Progenitor cell of endocrine pancreas (in vitro differentiated cells): ENCODE measurements at regions not wholly inside any gene's neighbourhood (a gene's known extent, or its start where the extent isn't known, plus 50 kb on each side); places are given as distances from the start of the nearest gene placed in this dataset.

Experiments used
- DNase-seq: peaks from one replicate; pipeline ENCODE4 v3.0.0; 2021; ENCODE audit warnings: low spot score; ENCODE audit not compliant: unreplicated experiment
- H3K27ac Mint-ChIP-seq: 2 replicates; pipeline ENCODE4 v1.8.0; 2021; ENCODE audit warnings: mild to moderate bottlenecking, moderate library complexity, mixed read lengths
- H3K27me3 Mint-ChIP-seq: 2 replicates; pipeline ENCODE4 v1.8.0; 2021; ENCODE audit warnings: mixed read lengths
- H3K36me3 Mint-ChIP-seq: 2 replicates; pipeline ENCODE4 v1.8.0; 2022; ENCODE audit warnings: mixed read lengths; ENCODE audit not compliant: insufficient read depth
- H3K4me1 Mint-ChIP-seq: 2 replicates; pipeline ENCODE4 v1.8.0; 2021; ENCODE audit warnings: low read depth, mixed read lengths
- H3K4me3 Mint-ChIP-seq: 2 replicates; pipeline ENCODE4 v1.8.0; 2021; ENCODE audit warnings: low read depth, mild to moderate bottlenecking, moderate library complexity, mixed read lengths
- H3K9me3 Mint-ChIP-seq: 2 replicates; pipeline ENCODE4 v1.8.0; 2021; ENCODE audit warnings: low read depth, mixed read lengths
- TF ChIP-seq, protein P1 (sequence below): fragments of 200-600 bp; sonication (generic); IDR thresholded peaks from one replicate; pipeline ENCODE4 v1.5.0; 2021; ENCODE audit warnings: antibody characterized with exemption, mild to moderate bottlenecking; ENCODE audit not compliant: unreplicated experiment

DNA sequence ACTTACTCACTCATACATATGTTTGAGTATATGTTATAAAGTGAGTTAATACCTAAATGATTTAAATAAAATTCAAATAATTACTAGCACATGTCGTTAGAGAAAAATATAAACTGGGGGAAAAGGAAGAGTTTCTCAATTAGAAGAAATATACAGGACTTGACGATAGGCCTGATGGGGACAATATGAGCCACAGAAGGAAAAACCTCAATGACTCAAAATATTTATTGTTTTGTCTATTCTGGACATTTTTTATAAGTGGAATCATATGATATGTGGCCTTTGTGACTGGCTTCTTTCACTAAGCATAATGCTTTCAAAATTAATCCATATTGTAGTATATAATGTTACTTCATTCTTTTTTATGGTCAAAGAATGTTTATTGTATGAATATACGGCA, 339.2 kb upstream of the PMFBP1 start:
- peaks cover 7% of the 10 kb centered on the region for H3K4me1 Mint-ChIP-seq
- no peak for DNase-seq
- TF ChIP-seq, protein P1, sequence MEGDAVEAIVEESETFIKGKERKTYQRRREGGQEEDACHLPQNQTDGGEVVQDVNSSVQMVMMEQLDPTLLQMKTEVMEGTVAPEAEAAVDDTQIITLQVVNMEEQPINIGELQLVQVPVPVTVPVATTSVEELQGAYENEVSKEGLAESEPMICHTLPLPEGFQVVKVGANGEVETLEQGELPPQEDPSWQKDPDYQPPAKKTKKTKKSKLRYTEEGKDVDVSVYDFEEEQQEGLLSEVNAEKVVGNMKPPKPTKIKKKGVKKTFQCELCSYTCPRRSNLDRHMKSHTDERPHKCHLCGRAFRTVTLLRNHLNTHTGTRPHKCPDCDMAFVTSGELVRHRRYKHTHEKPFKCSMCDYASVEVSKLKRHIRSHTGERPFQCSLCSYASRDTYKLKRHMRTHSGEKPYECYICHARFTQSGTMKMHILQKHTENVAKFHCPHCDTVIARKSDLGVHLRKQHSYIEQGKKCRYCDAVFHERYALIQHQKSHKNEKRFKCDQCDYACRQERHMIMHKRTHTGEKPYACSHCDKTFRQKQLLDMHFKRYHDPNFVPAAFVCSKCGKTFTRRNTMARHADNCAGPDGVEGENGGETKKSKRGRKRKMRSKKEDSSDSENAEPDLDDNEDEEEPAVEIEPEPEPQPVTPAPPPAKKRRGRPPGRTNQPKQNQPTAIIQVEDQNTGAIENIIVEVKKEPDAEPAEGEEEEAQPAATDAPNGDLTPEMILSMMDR = no peak
- no peak overlapping the region for H3K4me3 Mint-ChIP-seq
- H3K27me3 Mint-ChIP-seq = no peaks in the 10 kb centered on the region
- peaks cover 8% of the 10 kb centered on the region for H3K9me3 Mint-ChIP-seq
- no peak overlapping the region for H3K27ac Mint-ChIP-seq
- peaks cover 5% of the 10 kb centered on the region for H3K36me3 Mint-ChIP-seq

DNA sequence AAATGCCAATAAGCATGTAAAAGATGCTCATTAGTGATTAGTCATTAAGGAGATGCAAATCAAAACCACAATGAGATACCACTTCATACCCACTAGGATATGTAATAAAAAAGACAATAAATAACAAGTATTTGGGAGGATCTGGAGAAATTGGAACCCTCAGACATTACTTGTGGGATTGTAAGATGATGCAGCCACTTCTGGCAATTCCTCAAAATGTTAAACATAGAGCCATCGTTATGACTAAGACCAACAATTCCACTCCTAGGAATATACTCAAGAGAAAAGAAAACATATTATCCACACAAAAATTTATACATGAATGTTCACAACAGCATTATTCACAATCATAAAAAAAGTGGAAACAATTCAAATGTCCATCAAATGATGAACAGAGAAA, 336.2 kb upstream of the PMFBP1 start:
- no peak overlapping the region for H3K27ac Mint-ChIP-seq
- DNase-seq = no peak
- TF ChIP-seq, protein P1 = no peak

DNA sequence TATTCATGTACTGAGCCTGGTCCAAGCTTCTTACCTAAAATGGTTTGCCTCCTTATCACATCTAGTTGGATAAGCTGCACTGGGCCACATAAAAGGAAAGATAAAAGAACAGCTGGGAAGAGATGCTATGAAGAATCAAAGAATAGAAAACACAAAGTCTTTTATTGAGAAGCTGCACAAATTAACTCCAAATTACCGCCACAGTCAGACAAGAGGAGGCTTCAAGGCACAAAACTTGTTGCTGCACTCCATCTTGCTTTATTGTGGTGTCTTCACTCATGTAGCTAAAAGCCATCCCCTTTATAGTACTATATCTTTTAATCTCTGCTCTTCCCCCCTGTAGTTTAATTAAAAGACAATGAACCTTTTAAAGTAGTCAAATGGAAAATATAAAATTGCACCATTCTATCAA, 330.6 kb upstream of the PMFBP1 start:
- peaks cover 1% of the 10 kb centered on the region for H3K36me3 Mint-ChIP-seq
- no peak overlapping the region for H3K27ac Mint-ChIP-seq
- H3K4me3 Mint-ChIP-seq = no peak overlapping the region
- H3K4me1 Mint-ChIP-seq = peaks cover 2% of the 10 kb centered on the region
- H3K27me3 Mint-ChIP-seq = no peaks in the 10 kb centered on the region
- H3K9me3 Mint-ChIP-seq = peaks cover 2% of the 10 kb centered on the region
- DNase-seq = no peak
- TF ChIP-seq, protein P1 = no peak

More for the DNA sequence above, 336.2 kb upstream of the PMFBP1 start:
- Mint-ChIP-seq H3K27me3 (no peaks in the 10 kb centered on the region), H3K9me3 (peaks cover 8% of the 10 kb centered on the region), H3K4me3 (no peak overlapping the region), H3K4me1 (peaks cover 3% of the 10 kb centered on the region), H3K36me3 (peaks cover 3% of the 10 kb centered on the region)

DNA sequence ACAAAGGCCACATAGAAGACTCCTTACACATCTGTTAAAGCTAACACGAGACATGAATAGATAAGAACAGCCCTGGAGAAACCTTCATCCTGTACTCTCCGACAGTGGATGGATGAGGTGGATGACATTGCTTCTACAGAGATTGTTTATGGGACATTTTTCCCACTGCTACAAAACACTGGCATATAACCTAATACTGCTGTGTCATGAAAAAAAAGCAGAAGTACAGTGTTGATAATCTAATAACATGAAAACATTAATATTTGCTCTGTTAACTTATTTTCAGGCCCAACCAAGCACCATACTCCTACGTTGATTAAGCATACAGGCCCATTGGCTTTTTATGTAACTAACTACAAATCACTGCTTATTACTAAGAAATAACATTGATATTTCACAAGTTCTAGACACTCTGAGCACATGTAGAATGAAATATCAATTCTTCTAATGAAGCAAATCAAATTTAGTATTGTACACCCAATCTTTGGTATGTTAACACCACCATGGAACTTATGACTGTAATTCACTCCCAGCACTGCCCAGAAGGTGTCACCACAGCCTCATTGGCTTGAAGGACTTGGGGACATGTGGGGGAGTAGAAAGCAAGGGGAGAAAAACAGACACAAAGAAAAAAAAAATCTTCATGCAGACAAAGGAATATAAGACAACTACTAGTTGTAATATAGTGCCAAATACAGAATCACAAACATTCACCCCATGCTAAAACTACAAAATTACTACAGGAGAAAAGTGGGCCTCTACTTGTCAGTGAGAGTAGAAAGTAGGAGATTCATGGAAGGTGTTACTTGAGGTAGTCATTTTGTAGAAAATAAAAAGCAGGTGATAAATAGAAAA, 330.0 kb upstream of the PMFBP1 start:
- Mint-ChIP-seq H3K36me3 (no peaks in the 10 kb centered on the region), H3K27me3 (no peaks in the 10 kb centered on the region), H3K4me1 (peaks cover 2% of the 10 kb centered on the region), H3K9me3 (no peaks in the 10 kb centered on the region), H3K4me3 (no peak overlapping the region), H3K27ac (peak overlapping the region; percentile 46)
- TF ChIP-seq, protein P1 = peak; percentile 91
- DNase-seq = peak; percentile 36

DNA sequence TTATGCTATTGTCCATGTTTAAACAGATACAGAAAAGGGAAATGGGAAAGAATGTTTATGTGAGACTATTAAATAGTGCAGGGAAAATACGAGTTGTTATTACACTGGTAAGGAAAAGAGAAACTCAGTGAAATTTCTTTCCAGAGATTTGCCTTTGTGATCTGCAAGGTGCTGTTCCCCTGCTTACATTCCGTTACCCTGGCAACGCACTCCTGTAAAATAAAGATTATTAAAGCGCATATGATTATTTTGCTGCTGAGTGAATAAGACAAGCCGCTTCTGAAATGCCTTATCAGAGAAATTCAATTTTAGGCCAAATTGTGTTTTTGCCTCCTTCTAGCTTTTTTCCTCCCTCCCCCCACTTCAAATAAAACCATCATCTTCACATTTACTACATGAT, 328.6 kb upstream of the PMFBP1 start:
- TF ChIP-seq, protein P1 = no peak
- DNase-seq = no peak
- Mint-ChIP-seq H3K9me3 (no peaks in the 10 kb centered on the region), H3K27me3 (no peaks in the 10 kb centered on the region), H3K36me3 (no peaks in the 10 kb centered on the region), H3K4me3 (no peak overlapping the region), H3K27ac (peak overlapping the region; percentile 56), H3K4me1 (peaks cover 2% of the 10 kb centered on the region)
